ENCODE measurements at regions not wholly inside any gene's neighbourhood (a gene's known extent, or its start where the extent isn't known, plus 50 kb on each side); places are given as distances from the start of the nearest gene placed in this dataset.

DNA sequence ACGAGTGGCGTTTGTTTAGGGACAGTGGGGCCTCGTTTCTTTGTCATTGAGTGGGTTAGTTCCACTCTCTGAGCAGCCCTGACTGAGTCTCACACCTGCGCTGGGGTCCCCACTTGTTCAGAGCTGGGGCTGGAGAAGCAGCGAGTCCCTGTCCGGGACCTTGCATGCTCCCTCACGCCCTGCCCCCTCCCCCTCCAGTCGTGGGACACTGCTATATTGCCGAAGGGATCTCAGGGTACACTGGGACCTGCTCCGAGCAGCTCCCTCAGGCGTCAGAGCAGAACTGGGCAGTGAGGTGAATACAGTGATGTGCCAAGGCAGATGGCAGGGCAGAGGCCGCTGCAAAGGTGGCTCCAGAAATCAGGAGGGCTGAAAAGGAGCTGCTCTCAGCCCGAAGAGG lies 59.9 kb upstream of the KLF13 start:
- TF ChIP-seq, protein P1, sequence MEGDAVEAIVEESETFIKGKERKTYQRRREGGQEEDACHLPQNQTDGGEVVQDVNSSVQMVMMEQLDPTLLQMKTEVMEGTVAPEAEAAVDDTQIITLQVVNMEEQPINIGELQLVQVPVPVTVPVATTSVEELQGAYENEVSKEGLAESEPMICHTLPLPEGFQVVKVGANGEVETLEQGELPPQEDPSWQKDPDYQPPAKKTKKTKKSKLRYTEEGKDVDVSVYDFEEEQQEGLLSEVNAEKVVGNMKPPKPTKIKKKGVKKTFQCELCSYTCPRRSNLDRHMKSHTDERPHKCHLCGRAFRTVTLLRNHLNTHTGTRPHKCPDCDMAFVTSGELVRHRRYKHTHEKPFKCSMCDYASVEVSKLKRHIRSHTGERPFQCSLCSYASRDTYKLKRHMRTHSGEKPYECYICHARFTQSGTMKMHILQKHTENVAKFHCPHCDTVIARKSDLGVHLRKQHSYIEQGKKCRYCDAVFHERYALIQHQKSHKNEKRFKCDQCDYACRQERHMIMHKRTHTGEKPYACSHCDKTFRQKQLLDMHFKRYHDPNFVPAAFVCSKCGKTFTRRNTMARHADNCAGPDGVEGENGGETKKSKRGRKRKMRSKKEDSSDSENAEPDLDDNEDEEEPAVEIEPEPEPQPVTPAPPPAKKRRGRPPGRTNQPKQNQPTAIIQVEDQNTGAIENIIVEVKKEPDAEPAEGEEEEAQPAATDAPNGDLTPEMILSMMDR (IDR thresholded peaks at IDR 0.05) = no peak
- TF ChIP-seq POLR2A (IDR thresholded peaks at IDR 0.05) = no peak

Data from testis (tissue), 2 donors.